GM21717 (cell line): ENCODE measurements at regions not wholly inside any gene's neighbourhood (a gene's known extent, or its start where the extent isn't known, plus 50 kb on each side); places are given as distances from the start of the nearest gene placed in this dataset.
"Not testable (repeated sequence)": the region's sequence is repeated elsewhere in the genome, so short reads cannot be mapped to it uniquely, and the experiment has no call there.

ENCODE experiments used
- ATAC-seq: cut with Tn5 transposase; IDR thresholded peaks from one replicate; pipeline ENCODE4 v1.9.1; 2021; ENCODE audit warnings: mild to moderate bottlenecking, moderate library complexity; ENCODE audit not compliant: unreplicated experiment

DNA sequence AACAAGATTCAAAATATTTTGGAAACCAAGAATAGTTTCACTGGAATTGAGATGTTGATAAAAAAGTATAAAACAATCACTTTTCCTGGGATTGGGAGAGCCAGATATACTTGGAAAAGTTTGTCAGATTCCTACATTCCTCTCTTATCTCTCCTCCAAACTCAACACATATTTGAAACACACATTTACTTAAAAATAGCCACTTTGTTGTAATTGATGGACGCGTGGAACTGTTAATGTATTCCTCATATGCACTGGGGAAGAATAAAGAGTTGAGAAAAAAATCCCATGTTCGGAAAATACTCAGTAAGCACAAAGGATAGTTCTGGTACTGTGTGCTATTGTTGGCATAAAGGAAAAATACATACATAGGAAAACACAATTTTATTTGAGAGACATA lies 195.6 kb upstream of the FLRT2 start:
- ATAC-seq = no peak

DNA sequence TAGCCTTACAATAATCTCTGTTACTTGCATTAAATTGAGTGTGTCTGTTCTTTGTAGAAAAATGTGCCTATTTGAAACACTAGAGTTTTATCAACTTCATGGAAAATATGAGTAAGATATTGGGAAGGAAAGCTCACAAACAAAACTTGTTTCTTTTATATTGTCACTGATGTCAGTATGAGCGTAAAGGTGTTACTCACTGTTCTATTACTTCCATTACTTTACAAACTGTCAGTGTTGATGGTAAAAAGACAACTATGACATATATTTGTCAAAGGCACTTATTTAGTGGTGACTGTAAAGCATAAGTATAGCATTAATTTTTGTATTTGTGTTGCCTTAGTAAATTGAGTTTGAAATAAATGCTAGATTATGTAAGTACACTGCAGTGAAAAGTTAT lies 193.7 kb upstream of the FLRT2 start:
- no peak for ATAC-seq

DNA sequence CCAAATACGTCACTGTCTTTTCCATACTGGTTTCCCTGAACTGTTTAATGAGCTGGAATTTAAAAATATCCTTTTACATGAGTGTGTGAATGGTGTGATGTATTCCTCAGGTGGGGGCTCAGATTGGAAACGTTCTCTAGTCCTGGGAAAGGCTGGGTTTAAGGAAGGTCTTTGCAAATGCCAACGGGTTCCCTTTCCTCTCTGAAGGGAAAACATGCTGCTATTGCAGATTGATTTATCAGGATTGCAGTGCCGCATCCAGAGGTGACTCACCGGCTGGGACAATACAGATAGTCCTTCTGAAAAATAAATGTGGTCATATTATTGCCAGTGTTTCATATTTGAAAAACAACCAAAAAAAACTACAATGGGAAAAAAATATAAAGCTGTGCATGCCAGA lies 193.1 kb upstream of the FLRT2 start:
- no peak for ATAC-seq

DNA sequence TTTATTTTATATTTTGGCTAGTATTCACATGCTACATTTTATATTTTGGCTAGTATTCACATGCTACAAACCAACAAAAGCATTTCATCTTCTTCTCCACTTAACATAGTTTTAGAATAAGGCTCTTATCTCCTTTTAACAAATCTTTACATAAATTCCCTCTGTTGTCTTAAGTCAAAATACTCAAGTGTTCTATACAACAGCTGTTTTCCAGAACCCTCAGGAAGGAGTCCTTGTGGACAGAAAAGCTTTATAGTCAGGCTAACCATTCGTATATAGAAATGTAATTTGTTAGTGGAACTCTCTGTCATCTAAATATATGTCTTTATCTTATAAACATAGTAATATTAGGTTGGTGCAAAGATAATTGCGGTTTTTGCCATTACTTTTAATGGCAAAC lies 191.0 kb upstream of the FLRT2 start:
- no peak for ATAC-seq

DNA sequence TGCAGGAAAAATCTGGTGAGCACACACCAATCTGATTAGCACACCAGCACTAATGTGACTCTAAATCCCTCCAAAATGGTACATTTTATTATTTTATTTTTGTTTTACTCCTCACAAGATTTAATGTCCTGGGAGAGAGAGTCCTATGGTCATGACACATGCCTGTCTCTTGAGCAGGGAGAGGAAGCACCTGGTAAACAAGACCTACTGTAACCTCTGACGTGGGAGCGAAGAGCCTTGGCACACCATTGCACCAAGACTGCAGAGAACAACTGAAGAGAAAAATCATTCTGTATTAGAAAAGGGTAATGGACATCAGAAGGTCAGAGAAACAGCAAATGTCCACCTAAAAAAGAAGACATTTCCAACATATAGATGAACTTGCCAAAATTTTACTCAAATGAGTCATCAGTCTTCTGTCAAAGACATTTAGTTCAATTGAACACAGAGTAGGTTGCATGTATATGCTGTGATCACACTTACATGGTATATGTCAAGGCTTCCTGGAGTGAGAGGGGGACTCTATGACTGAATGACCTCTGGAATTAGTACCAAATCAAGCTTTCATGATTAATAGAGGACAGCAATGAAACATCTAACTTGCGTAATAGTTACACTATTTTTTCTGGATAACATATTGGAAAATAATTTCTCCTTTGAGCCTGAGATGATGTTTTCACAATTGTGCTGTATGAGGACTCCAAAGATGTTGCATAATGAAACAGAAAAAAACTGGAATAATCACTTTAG lies 186.9 kb upstream of the FLRT2 start:
- no peak for ATAC-seq

DNA sequence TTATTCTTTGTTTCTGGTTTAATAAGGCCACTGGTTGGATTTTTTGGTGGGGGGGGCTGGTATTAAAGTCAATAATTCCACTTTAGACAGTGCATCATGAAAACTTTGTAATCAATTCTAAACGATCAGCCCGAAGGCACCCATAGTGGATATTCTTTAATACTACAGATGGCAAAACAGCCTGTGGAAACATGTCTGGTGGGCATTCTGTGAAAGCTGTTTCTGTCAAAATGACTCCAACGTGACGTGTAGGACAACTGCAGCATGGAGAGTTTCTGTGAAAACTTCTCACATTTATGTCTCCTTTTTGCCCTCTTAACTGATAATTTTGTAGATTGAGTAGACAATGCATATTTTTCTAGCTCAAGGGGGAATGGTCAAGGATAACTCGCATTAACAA lies 185.8 kb upstream of the FLRT2 start:
- ATAC-seq = no peak

DNA sequence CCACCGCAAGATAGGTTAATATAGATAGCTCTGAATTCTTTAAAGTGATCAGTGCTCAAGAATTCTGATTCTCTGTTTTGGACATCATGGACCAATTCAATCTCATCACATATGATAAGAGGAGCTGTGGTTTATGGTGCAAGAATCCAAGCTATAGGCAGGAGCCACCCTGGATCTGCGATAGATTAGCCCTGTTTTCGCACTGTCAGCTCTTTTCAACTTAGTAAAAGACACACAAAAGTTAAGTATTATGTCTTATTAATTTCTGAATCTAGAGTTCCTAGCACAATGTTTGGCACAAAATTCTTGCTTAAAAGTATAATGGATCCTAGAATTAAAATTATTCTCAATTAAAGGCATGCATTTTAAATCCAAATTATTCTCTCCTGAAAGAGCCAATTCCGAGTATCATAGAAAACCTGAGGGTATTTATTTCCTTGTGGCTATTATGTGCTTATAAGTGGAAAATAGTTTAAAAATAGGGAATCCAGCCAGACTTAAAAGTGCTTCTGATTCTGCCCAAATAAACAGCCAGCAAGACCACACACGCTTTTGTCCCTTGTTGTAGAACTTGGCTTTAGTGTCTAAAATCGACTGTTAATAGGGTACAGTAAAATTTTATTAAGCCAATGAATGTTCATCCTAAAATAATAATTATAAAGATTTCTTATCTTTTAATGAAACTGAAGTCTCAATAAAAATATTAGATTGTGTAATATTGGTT lies 184.9 kb upstream of the FLRT2 start:
- no peak for ATAC-seq

DNA sequence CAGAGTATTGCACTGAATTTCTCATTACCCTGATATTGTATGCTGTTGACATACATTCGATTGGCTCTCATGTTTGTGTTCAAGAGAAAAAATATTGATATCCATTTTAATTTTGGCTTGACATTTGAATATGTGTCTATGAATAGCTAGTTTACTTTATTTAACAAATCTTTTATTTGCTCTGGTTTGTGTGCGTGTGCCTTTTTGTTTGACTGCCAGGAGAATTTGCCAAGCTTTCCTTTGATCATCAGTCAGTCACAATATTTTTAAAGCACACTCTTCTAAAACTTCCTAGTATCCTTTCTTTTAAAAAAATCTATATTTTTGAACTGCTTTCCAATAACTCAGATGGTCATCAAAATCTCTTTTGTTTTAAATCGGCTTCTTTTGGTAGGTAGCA lies 179.3 kb upstream of the FLRT2 start:
- no peak for ATAC-seq

DNA sequence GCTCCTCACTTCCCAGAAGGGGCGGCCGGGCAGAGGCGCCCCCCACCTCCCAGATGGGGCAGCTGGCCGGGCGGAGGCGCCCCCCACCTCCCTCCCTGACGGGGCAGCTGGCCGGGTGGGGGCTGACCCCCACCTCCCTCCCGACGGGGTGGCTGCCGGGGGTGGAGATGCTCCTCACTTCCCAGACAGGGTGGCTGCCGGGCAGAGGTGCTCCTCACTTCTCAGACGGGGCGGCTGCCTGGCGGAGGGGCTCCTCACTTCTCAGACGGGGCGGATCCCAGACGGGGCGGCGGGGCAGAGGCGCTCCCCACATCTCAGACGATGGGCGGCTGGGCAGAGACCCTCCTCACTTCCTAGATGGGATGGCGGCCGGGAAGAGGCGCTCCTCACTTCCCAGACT lies 177.4 kb upstream of the FLRT2 start:
- not testable (repeated sequence) for ATAC-seq

DNA sequence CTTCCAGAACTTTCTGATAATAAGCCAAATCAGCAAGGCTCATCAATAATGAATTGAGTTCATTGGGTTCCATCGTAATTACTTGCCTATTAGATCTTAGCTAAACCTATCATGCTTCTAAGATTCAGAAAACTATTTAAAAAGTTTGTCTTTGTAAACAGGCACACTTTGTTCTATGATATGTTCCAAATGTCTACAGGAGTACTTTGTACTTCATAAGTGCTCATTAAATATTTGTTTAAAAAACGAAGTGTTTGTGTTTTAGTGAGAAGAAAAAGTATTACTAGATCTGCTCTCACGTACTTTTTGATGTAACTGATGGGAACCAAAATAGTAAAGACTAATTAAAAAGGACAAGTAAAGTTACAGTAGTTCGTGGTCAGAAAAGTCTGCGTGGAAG lies 172.8 kb upstream of the FLRT2 start:
- no peak for ATAC-seq

DNA sequence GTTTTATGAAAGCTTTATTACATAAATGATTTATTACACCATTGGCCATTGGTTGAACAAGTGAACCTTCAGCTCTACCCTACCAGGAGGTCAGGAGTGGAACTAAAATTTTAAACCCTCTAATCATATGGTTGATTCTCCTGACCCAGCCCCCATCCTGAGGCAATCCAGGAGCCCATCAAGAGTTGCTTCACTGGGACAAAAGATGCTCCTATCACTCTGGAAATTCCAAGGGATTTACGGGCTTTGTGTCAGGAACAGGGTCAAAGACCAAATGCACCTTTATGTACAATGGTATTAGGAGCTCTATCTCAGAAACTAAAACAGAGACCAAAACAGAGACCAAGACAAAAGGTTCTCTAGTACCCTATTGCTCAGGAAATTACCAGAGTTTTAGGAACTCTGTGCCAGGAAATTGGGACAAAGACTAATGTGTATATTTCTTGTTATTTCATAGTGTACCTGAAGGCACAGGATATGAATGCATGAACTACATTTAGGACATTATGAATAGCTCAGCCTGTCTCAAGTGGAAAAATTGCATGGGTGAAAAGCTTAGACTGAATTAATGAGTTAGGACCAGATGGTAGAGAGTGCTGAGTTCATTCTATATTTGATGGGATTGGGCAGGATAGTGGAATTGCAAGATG lies 171.7 kb upstream of the FLRT2 start:
- no peak for ATAC-seq

DNA sequence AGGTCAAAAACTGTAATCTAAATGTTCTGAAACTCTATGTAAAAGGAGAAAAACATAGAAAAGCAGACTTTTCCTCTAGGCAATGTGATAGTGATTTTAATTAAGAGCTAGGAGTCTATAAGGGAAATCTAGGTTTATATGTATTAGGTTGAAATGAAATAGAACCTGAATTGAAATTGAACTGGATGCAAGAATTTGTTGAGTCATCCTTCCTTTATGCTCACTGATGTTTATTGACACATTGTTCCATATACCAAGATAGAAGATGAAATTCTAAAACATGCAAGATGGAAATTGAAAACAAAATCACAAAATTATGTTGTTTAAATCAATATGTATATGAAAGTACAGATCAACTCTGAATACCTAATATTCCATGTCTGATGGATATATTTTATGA lies 170.4 kb upstream of the FLRT2 start:
- no peak for ATAC-seq

DNA sequence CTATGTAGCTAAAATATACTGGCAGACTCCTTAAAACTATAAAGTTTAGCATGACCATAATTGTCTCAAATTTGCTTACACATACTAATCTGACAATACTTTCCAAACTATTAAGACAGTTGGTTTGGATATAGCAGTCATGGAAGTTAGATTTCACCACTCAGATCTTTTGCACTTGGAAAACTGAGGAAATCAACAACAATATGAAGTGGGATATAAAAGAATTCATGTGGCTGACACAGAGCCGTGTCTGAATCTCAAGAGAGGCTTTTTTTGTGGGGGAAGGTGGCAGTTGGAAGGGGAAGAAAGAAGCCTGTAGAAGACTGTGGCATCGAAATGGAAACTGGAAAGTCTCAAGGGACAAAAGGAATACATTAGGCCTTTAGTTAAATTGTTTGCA lies 166.6 kb upstream of the FLRT2 start:
- ATAC-seq = no peak

DNA sequence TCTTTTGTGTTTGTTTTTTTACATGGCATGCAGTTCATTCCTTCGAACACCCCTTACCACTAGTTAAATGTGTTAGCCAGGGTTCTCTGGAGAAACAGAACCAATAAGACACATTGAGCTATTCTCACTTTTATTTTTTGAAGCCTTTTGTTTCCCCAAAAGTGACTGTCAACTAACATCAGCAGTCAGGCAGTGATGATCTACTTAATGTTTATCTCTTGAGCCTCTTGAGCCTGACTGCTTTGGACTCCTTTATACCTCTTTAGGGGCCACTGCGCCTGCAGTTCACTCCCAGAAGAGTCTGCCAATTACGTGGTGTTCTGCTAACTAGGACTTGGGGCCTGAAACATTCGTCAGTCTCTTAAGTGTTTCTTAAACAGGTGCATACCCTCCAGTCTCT lies 163.7 kb upstream of the FLRT2 start:
- no peak for ATAC-seq

DNA sequence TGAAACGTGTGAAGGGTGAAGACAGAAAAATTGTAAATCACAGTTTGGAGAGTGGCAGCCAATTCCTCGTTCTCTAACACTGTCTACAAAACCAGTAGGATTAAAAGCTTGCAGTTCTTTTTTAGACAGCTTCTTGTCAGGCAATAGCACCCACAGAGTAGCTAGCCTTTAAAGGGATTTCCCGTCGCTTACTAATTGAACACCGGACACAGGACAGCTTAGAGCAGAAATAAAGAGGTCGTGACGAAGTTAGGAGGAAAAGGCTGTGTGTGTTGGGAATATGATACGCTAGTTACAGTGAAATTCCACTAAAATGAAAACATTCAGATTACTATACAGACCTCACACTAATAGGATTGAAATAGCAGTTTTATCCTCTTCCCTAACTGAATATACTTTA lies 149.1 kb upstream of the FLRT2 start:
- ATAC-seq = no peak

DNA sequence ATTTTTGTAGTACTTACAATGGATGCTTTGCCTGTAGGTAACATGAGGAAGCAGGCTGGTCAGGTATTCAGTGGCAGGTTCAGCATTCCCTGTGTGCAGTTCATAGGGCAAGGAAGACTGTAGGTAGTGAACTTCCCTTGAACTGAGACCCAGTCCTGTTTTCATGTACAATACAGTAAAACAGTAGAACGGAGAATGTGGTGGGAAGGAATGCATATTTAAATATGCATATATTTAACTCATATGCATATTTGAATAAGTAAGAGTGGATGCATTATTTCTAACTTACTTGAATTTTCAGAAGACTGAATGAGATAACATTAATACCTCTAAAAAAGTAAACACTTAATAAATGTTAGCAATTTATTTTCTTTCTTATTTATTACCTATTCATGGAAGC lies 147.6 kb upstream of the FLRT2 start:
- no peak for ATAC-seq

DNA sequence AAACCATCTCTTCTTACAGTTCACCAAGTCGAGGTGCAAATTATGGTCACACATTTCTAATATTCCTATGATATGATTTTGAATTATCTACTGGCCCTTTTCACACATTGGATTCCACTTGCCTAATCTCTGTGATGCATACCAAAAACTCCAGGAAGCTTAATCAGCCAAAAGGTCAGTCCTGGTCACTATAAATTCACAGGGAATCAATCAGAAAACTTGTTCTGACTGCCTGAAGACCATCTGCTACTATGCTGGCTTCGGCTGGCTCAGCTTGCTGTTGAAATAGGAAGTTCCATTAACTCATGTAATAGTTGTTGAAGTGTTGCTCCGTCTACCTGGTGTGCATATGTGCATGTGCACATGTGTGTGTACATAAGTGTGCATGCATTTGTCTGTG lies 142.8 kb upstream of the FLRT2 start:
- no peak for ATAC-seq

DNA sequence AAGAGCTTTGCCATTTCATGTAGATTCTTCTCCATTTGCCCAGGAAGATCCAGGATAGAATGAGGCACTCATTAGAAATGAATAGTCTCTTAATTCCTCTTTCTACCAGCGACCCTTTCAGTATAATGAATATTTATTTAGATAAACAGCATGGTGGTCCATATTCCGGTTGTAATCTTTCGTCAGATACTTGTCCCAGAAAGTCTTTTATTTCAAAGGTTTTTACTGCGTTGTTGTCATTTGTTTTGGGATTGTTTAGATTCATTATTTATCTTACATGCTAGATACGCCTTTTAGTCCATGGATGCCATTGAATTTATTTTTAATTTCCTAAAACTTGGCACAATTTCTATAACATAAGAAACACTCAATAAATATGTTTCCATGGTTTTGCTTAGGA lies 139.7 kb upstream of the FLRT2 start:
- ATAC-seq = no peak

DNA sequence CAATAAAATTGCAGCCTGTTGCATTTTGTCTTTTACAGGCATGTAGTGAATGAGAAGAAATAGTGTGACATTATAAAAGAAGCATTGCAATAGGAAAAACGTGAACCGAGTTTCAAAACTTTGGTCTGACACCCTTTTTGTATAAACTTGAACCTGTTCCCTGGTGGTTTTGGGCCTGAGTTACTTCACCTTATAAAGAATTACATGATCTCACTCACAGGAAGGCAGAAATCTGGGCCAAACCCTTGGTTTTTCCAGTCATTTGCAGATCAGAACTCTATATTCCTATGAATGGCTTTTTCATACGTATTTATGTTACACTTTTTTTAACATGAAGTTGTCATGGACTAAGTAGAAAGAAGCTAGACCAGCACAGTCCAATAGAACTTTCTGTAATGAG lies 138.5 kb upstream of the FLRT2 start:
- no peak for ATAC-seq

DNA sequence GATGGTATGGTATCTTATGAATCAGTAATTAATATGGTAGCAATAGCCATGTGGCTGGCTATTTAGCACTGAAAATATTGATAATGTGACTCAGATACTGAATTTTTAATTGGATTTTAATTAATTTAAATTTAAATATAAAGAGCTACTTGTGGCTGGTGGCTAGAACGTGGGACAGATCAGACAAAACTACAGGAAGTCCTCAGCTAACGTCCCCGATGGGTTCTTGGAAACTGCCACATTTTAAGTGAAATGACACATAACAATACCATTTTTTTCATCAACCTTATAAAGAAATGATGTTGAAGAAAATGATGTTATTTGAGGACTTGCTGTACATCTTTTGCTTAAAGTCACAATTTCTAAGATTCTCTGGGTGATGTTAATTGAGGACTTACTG lies 138.1 kb upstream of the FLRT2 start:
- ATAC-seq = no peak

DNA sequence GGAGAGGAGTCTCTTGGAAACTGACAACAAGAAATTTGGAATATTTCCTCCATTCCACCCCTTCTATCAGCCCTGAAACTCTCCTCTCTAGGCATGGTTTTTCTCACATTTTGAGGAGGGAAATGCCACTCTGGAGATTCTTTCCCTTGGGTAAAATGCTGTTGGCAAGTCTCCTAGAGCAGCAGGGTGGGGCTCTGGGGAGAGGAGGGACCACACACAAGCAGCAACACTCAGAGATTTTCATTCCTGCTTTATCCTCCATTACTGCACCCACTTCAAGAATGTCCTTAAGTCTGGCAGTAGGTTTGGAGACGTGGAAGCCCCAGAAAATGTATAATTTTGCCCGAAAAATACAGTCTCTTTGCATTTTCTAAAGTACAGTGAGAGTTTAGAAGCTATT lies 130.8 kb upstream of the FLRT2 start:
- ATAC-seq = no peak

DNA sequence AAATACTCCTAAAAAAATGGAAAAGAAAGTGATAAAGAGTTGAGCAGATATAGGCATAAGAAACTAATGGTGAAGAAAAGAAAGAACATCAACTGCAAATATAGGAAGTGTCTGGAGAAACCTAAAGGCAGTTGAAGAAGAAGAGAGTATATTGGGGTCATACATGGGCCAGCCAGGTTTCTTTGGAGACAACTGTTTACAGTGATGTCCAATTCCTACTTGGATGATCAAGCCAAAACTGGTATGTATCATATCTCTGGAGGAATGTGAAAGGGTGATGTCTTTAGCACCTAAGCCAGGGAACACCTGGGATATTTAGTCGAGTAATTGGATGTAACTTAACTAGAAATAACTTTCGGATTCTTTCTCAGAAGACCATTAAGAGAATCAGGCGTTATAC lies 129.3 kb upstream of the FLRT2 start:
- ATAC-seq = no peak
